ENCODE measurements at regions not wholly inside any gene's neighbourhood (a gene's known extent, or its start where the extent isn't known, plus 50 kb on each side); places are given as distances from the start of the nearest gene placed in this dataset.

GRCh38 chr13:36530050-36530789 lies 97.9 kb downstream of the CCNA1 start:
- TF ChIP-seq CTCF (IDR thresholded peaks at IDR 0.05), result no peak
- ChIA-PET POLR2A (no interaction called here), CTCF (no interaction called here)
- H3K9me3 ChIP-seq (ENCODE audit: control insufficient read depth in 1 of 2, insufficient read depth in 1 of 2, low read length in 2 of 2), result no peaks in the 10 kb centered on the region
- H3K4me3 ChIP-seq (ENCODE audit: low read length), result no peak overlapping the region
- no peaks in the 10 kb centered on the region for H3K4me1 Mint-ChIP-seq (ENCODE audit: low read depth)
- H3K27ac ChIP-seq (ENCODE audit: low read depth in 1 of 2, low read length in 2 of 2), result no peak overlapping the region
- no peaks in the 10 kb centered on the region for H3K36me3 Mint-ChIP-seq (ENCODE audit: low read depth)
- H3K4me1 ChIP-seq (ENCODE audit: insufficient read depth, low read length), result no peaks in the 10 kb centered on the region
- H3K4me3 Mint-ChIP-seq, result no peak overlapping the region
- H3K36me3 ChIP-seq (ENCODE audit: insufficient read depth, low read length), result no peaks in the 10 kb centered on the region
- peaks cover 9% of the 10 kb centered on the region for H3K27me3 Mint-ChIP-seq
- DNase-seq (no peak), ATAC-seq (ENCODE audit: poor library complexity) (no peak)
- peaks cover 2% of the 10 kb centered on the region for H3K9me3 Mint-ChIP-seq
- intact Hi-C loops (cut with DNase I, micrococcal nuclease), result no loop called here
- H3K27ac Mint-ChIP-seq, result no peak overlapping the region
- H3K27me3 ChIP-seq (ENCODE audit: control insufficient read depth in 1 of 2, insufficient read depth in 2 of 2, low read length in 2 of 2), result no peaks in the 10 kb centered on the region

- intact Hi-C loops (cut with DNase I, micrococcal nuclease), result no loop called here
- no peaks in the 10 kb centered on the region for H3K27me3 ChIP-seq (ENCODE audit: control insufficient read depth in 1 of 2, insufficient read depth in 2 of 2, low read length in 2 of 2)
- Mint-ChIP-seq H3K4me1 (ENCODE audit: low read depth) (no peaks in the 10 kb centered on the region), H3K4me3 (no peak overlapping the region), H3K27me3 (peaks cover 9% of the 10 kb centered on the region), H3K36me3 (ENCODE audit: low read depth) (no peaks in the 10 kb centered on the region), H3K9me3 (peaks cover under 1% of the 10 kb centered on the region), H3K27ac (no peak overlapping the region)
- H3K4me3 ChIP-seq (ENCODE audit: low read length), result no peak overlapping the region
- ATAC-seq (ENCODE audit: poor library complexity) (no peak), DNase-seq (no peak)
- no peak overlapping the region for H3K27ac ChIP-seq (ENCODE audit: low read depth in 1 of 2, low read length in 2 of 2)
- H3K4me1 ChIP-seq (ENCODE audit: insufficient read depth, low read length), result no peaks in the 10 kb centered on the region
- no peak for TF ChIP-seq CTCF (IDR thresholded peaks at IDR 0.05)
- no peaks in the 10 kb centered on the region for H3K36me3 ChIP-seq (ENCODE audit: insufficient read depth, low read length)
- ChIA-PET CTCF (no interaction called here), POLR2A (no interaction called here)
- H3K9me3 ChIP-seq (ENCODE audit: control insufficient read depth in 1 of 2, insufficient read depth in 1 of 2, low read length in 2 of 2), result no peaks in the 10 kb centered on the region
Measured at GRCh38 chr13:36530861-36531590, 98.7 kb downstream of the CCNA1 start.

GRCh38 chr13:36531746-36532486 lies 99.6 kb downstream of the CCNA1 start:
- Histone ChIP-seq H3K9me3 (ENCODE audit: control insufficient read depth in 1 of 2, insufficient read depth in 1 of 2, low read length in 2 of 2) (no peaks in the 10 kb centered on the region), H3K4me1 (ENCODE audit: insufficient read depth, low read length) (no peaks in the 10 kb centered on the region), H3K27me3 (ENCODE audit: control insufficient read depth in 1 of 2, insufficient read depth in 2 of 2, low read length in 2 of 2) (no peaks in the 10 kb centered on the region), H3K27ac (ENCODE audit: low read depth in 1 of 2, low read length in 2 of 2) (no peak overlapping the region), H3K36me3 (ENCODE audit: insufficient read depth, low read length) (no peaks in the 10 kb centered on the region), H3K4me3 (ENCODE audit: low read length) (no peak overlapping the region)
- H3K27me3 Mint-ChIP-seq, result peaks cover 9% of the 10 kb centered on the region
- TF ChIP-seq CTCF (IDR thresholded peaks at IDR 0.05), result no peak
- no peaks in the 10 kb centered on the region for H3K36me3 Mint-ChIP-seq (ENCODE audit: low read depth)
- DNase-seq (no peak), ATAC-seq (ENCODE audit: poor library complexity) (no peak)
- no peaks in the 10 kb centered on the region for H3K9me3 Mint-ChIP-seq
- H3K4me3 Mint-ChIP-seq, result no peak overlapping the region
- H3K27ac Mint-ChIP-seq, result no peak overlapping the region
- POLR2A ChIA-PET, result no interaction called here
- intact Hi-C loops (cut with DNase I, micrococcal nuclease), result no loop called here
- no peaks in the 10 kb centered on the region for H3K4me1 Mint-ChIP-seq (ENCODE audit: low read depth)
- CTCF ChIA-PET, result no interaction called here
